HepG2 (cell line): ENCODE measurements at regions not wholly inside any gene's neighbourhood (a gene's known extent, or its start where the extent isn't known, plus 50 kb on each side); places are given as distances from the start of the nearest gene placed in this dataset.

Experiments used
- ARNTL ChIP-seq: sonication (generic); formaldehyde crosslinking; IDR thresholded peaks from 2 replicates; pipeline ENCODE4 v1.4.0; 2020; ENCODE audit warnings: mild to moderate bottlenecking, missing genetic modification reagents
- CTCF ChIP-seq: sonication (generic); formaldehyde crosslinking; IDR thresholded peaks from 2 replicates; pipeline ENCODE4 v1.5.0; 2020; ENCODE audit warnings: mild to moderate bottlenecking, missing genetic modification reagents, moderate library complexity
- ETV5 ChIP-seq: IDR thresholded peaks from 2 replicates; pipeline ENCODE4 v1.6.1; 2018; ENCODE audit warnings: missing biosample characterization, missing genetic modification reagents, inconsistent platforms, borderline replicate concordance
- GATAD2A ChIP-seq: IDR thresholded peaks from 2 replicates; pipeline ENCODE4 v1.6.1; 2016
- HINFP ChIP-seq: sonication (generic); formaldehyde crosslinking; IDR thresholded peaks from 2 replicates; pipeline ENCODE4 v1.4.0; 2020; ENCODE audit warnings: low read depth, mild to moderate bottlenecking, missing genetic modification reagents
- RFX5 ChIP-seq: IDR thresholded peaks from 2 replicates; pipeline ENCODE4 v1.6.1; 2011; ENCODE audit warnings: low read depth, low read length, improper control_type of control experiment
- SP1 ChIP-seq, 2 experiments: fragments of 450-650 bp in 1 of 2; sonication (generic) in 1 of 2; formaldehyde crosslinking in 1 of 2; IDR thresholded peaks; 2 replicates each; pipeline versions ENCODE4 v1.4.0 to v1.6.1; 2016 to 2020; ENCODE audit warnings: missing genetic modification reagents in 1 of 2
- ZNF281 ChIP-seq: sonication (generic); formaldehyde crosslinking; IDR thresholded peaks from 2 replicates; pipeline ENCODE4 v1.4.0; 2020; ENCODE audit warnings: missing genetic modification reagents, borderline replicate concordance

- TF ChIP-seq CTCF (CRISPR knock-in tag) (no peak), HINFP (no peak), GATAD2A (no peak), SP1 (IDR thresholded peaks at IDR 0.05) (no peak), SP1 (CRISPR knock-in tag; IDR thresholded peaks at IDR 0.05) (no peak), ETV5 (no peak), ZNF281 (no peak), ARNTL (CRISPR knock-in tag) (no peak), RFX5 (no peak)
Observed at GRCh38 chr16:48462106-48462740, 77.0 kb upstream of the SIAH1 start.
